ENCODE measurements at regions not wholly inside any gene's neighbourhood (a gene's known extent, or its start where the extent isn't known, plus 50 kb on each side); places are given as distances from the start of the nearest gene placed in this dataset.

DNA sequence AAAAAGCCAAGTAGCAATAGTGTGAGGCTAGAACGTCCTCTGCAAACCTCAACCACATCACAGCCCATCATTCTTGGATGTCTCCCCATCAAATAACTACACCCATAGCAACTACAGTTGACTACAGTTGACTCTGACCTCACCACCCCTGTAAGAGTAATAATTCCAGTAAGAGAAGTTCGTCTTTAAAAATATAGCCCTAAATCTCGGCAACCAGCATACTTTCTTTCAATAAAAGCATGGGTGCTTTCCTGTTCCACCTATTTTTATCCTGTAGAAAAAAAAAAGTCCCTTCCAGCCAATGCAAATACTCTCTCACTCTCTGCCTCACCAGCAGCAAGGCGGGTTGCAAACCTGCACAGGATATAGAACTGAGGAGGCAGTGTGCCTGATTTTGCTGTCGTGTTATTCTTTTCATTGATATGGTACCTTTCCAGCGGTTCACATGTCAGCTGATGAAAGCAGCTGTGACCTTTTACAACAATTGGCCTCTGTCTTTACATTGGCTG, 187.5 kb upstream of the NFE2L3 start:
- no peak overlapping the region for H3K4me3 ChIP-seq (replicated peaks in 1 of 2; ENCODE audit: low read depth in 2 of 2, low read length in 2 of 2)
- TF ChIP-seq, protein P1, sequence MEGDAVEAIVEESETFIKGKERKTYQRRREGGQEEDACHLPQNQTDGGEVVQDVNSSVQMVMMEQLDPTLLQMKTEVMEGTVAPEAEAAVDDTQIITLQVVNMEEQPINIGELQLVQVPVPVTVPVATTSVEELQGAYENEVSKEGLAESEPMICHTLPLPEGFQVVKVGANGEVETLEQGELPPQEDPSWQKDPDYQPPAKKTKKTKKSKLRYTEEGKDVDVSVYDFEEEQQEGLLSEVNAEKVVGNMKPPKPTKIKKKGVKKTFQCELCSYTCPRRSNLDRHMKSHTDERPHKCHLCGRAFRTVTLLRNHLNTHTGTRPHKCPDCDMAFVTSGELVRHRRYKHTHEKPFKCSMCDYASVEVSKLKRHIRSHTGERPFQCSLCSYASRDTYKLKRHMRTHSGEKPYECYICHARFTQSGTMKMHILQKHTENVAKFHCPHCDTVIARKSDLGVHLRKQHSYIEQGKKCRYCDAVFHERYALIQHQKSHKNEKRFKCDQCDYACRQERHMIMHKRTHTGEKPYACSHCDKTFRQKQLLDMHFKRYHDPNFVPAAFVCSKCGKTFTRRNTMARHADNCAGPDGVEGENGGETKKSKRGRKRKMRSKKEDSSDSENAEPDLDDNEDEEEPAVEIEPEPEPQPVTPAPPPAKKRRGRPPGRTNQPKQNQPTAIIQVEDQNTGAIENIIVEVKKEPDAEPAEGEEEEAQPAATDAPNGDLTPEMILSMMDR (IDR thresholded peaks at IDR 0.05; ENCODE audit: low read depth, low read length): no peak
- no peak for DNase-seq (ENCODE audit: low read depth in 2 of 2)

DNA sequence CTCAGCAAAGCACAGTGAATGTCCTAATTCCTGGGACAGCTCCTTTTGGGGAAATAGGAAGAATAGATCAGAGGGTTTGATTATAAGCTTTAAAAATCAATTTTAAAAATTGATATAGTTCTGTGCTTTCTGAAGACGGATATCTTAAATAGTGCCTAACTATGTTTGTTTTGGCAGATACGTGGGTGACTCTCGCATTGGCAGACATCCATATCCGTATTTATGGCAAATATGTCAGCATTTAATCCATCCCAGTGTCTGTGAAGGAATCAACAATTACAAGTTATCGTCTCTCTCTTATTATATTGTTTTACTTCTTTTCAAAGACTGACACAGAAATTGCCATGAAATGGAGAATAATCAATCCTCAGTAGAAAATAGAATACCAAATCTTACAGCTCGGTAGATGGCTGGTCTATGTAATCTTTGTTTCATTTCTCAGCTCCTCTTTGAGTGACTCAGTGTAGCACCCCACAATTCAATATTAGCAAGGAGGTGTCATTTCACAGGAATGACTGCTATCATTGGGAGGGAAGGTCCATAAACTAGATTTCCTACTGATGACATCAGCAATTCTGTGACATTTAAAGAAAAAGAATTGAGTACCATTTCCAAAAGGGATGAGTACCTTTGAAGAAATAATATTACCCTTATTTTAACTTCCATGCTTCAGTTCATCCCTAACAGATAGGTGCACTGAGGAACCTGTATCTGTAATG, 186.4 kb upstream of the NFE2L3 start:
- TF ChIP-seq, protein P1 (IDR thresholded peaks at IDR 0.05; ENCODE audit: low read depth, low read length): no peak
- peak in 1 of 2 donors; percentile 4 for DNase-seq (ENCODE audit: low read depth in 2 of 2)
- no peak overlapping the region for H3K4me3 ChIP-seq (replicated peaks in 1 of 2; ENCODE audit: low read depth in 2 of 2, low read length in 2 of 2)

DNA sequence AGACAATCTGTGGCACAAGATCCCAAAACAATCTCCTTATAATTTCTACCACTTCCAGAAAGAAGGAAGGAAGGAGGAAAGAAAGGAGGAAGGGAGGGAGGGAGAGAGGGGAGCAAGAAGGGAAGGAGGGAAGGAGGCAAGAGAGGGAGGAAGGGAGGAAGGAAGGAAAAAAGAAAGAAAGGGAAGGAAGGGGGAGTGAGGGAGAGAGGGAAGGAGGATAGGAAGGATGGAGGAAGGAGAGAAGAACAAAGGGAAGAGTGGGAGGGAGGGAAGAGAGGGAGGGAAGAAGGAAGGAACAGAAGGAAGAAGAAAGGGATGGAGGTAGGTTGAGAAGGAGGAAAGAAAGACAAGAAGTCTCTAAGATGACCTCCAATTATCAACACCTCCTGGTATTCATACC, 185.5 kb upstream of the NFE2L3 start:
- no peak for DNase-seq (ENCODE audit: low read depth in 2 of 2)
- no peak overlapping the region for H3K4me3 ChIP-seq (replicated peaks in 1 of 2; ENCODE audit: low read depth in 2 of 2, low read length in 2 of 2)
- TF ChIP-seq, protein P1 (IDR thresholded peaks at IDR 0.05; ENCODE audit: low read depth, low read length): no peak

DNA sequence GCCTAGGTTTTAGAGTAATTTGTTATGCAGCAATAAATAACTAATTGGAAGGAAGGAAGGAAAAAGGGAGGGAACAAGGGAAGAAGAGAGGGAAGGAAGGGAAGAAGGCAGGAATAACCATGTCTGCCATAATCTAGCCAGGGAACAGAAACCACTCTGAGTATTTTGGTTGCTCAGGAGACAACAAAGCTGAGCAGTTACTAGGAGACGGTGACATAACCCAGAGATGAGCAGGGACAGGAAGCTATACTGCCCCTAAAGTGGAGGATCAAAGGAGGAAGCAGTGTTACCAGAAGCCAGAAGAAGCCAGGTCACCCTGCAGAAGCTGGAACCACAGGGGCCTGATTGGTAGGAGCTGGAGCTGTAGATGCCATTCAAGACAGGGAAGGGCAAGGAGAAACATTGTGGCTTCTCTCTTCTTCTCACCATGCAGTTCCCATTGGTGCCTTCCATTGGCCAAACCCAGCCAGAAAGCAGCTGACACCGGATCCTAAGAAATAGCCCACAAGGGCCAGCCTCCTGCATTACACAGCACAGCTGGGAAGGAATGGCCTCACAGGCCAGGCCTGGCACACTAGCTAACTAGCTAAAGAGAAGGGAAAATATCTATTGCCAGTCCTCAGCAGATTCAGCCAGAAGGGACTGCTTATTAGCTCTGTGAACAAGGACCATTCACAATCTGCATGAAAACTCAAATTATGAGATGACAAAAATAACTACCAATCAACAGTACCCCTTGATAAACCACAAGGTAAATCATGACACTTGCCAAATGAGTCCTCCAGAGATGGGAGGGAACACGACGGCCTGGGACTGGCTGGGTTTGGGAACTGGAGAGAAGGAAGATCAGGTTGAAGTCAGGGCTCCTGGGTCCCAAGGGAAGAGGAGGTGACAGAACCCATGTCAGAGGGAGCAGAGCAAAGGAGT, 184.5 kb upstream of the NFE2L3 start:
- H3K4me3 ChIP-seq (replicated peaks in 1 of 2; ENCODE audit: low read depth in 2 of 2, low read length in 2 of 2): no peak overlapping the region
- TF ChIP-seq, protein P1 (IDR thresholded peaks at IDR 0.05; ENCODE audit: low read depth, low read length): no peak
- no peak for DNase-seq (ENCODE audit: low read depth in 2 of 2)

DNA sequence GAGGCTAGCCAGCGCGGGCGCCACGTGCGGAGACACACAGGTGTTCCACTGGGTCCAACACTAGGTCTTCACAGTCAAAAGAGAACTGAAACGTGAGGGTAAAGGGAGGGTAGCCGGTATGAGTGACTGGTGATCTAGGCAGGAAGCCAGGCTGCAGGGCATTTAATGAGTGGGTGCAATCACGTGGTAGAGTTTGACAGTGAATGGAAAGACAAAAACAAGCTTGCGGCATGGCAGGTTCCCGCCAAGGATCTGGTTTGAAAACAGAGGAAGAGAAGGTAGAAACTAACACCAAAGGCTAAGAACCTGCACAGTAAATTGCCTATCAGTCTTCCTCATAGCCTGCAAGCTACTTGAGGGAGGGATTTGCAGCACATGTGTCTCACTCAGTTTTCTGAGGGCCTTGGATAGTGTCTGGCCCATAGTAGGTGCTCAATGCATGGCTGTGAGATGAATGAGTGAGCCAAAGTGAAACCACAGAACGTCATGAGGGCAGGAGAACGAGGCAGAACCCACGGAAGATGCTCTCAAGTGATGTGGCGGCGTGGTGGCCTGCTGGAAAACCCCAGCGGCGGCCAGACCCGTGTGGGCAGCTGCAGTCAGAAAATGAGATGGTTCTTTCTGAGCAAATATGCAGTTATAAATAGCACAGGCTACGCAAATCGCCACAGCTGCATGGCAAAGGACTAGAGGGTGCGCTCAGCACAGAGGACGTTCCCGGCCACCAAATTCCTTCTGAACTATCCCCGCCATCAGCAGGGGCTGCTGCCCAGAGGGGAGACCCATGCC, 183.6 kb upstream of the NFE2L3 start:
- no peak for DNase-seq (ENCODE audit: low read depth in 2 of 2)
- no peak overlapping the region for H3K4me3 ChIP-seq (replicated peaks in 1 of 2; ENCODE audit: low read depth in 2 of 2, low read length in 2 of 2)
- TF ChIP-seq, protein P1 (IDR thresholded peaks at IDR 0.05; ENCODE audit: low read depth, low read length): no peak

DNA sequence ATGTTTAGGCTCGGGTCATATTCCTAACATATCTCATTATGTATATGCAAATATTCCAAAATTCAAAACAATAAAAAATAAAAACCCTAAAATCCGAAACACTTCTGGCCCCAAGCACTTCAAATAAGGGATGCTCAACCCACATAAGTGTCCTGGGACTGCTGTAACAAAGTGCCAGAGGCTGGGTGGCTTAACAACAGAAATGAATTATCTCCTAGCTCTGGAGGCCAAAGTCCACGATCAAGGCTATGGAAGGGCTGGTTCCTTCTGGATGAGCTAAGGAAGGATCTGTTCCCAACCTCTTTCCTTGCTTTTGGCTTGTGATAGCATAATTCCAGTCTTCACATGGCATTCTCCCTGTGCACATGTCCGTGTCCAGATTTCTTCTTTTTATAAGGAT, 181.6 kb upstream of the NFE2L3 start:
- no peak for DNase-seq (ENCODE audit: low read depth in 2 of 2)
- TF ChIP-seq, protein P1 (IDR thresholded peaks at IDR 0.05; ENCODE audit: low read depth, low read length): no peak
- no peak overlapping the region for H3K4me3 ChIP-seq (replicated peaks in 1 of 2; ENCODE audit: low read depth in 2 of 2, low read length in 2 of 2)
